NCI-H1930 (cell line): ENCODE measurements at regions not wholly inside any gene's neighbourhood (a gene's known extent, or its start where the extent isn't known, plus 50 kb on each side); places are given as distances from the start of the nearest gene placed in this dataset.
"Not testable (repeated sequence)": the region's sequence is repeated elsewhere in the genome, so short reads cannot be mapped to it uniquely, and the experiment has no call there.

ENCODE experiments used
- DNase-seq, 2 experiments: peaks; one replicate each; lab custom pipeline; 2025; lab: John Stamatoyannopoulos, UW

- no peak for DNase-seq
These were observed 317.3 kb upstream of the TFPI start for GRCh38 chr2:187871506-187871905.

GRCh38 chr2:187873132-187873531, 318.9 kb upstream of the TFPI start:
- DNase-seq = no peak

GRCh38 chr2:187874786-187875185, 320.6 kb upstream of the TFPI start:
- no peak for DNase-seq

- no peak for DNase-seq
These were observed 321.3 kb upstream of the TFPI start for GRCh38 chr2:187875261-187876141.

DNA sequence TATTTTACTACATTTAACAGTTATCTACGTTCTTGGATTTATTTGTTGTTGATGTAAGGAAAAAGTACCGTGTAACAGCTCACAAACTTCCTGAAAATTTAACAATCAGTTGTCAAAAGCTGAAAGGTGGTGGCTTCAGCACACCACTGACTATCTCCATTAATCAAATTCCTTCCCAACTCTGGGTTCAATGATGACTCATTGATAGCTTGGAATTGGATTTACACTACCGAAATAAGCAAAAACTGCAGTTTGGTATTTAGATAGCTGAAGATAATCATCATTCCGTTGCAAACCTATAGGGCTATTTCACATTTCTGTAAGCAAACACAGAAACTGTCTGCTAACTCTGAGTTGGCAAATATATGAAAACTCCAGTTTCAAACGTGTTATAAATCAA, 322.3 kb upstream of the TFPI start:
- no peak for DNase-seq

DNA sequence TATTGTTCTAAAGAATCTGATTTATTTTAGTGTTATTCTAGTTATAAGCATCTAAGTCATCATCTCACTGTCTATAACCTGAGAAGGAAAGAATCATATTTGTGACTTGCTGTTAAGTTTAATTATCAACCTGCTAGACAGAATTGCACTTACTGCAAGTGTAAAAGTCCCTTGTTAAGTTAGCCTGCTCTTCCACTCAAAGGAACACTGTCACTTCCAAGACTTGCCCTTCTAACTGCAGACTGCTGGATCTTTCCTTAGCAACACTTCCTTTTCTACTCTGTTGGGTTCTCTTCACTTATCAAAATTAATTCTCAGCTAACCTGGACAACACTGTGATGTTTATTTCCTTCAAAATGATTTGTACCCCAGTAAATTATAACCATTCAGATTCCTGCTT, 323.2 kb upstream of the TFPI start:
- DNase-seq = no peak

DNA sequence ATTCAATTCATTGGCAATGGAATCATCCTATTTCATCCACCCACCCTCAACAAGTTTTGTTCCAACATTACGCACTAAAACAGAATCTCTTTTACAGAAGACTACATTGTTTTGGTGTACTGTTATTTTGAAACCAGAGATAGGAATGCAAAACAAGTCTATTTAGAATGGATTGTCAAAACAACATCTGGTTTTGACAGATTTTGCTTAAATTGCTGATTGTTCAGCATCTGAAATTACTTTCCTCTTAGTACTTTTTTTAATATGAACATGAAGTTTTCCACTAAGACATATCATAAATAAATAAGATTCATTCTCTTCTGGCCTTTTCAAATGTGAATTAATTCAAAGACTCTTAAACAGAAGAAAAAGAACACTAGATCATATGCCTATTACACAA, 323.9 kb upstream of the TFPI start:
- DNase-seq = no peak

GRCh38 chr2:187879491-187879890, 325.3 kb upstream of the TFPI start:
- no peak for DNase-seq

DNA sequence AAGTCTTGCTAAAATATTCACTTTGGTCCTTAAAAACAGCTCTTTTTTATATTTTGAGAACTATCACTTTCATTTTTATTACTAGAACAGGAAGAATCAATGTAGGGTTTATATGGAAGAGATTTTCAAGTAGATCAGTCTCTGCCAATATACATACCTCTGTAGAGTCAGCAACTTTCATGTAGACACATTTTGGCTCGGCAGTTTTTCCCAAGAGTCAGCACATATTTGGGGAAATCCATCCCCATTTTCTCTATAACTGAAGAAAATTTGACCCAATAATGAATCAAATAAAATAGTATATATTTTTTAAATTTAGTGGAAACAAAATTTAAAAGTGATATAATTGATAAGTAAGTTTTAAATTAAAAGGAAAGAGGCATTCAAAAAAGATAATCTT, 329.8 kb upstream of the TFPI start:
- no peak for DNase-seq

DNA sequence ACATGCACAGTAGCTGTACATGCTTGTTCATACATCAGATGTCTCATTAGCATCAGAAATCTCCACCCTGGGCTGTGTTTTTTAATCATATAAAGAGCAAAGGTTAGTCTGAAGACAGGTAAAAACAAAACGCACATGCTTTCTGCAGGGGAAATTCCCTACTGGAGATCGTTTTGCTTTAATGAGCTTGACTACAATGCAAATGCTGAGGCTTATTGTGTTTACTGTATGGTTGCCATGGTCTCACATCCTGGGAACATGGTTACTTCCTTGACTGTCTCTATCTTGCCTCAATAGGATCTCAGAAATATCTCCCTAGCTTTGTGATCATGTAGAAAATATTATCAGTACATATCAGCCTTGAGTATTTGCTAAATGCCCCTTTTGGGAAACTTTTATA, 336.5 kb upstream of the TFPI start:
- no peak for DNase-seq

DNA sequence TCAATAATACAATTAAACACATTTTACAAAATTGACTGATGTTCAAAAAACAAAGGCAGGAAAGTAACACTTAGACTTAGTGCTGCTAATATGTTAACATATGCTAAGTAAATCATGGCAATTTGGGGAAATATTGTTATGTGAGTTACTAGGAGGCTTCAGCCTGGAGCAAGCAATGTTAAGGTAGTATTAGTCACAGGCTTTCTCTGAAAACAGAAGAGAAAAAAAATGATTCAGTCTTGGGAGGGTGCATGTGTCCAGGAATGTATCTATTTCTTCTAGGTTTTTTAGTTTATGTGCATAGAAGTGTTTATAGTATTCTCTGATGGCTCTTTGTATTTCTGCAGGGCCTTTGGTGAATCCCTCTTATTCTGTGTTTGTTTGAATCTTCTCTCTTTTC, 345.8 kb upstream of the TFPI start:
- no peak for DNase-seq

- no peak for DNase-seq
These were observed 351.8 kb upstream of the TFPI start for GRCh38 chr2:187906021-187906420.

DNA sequence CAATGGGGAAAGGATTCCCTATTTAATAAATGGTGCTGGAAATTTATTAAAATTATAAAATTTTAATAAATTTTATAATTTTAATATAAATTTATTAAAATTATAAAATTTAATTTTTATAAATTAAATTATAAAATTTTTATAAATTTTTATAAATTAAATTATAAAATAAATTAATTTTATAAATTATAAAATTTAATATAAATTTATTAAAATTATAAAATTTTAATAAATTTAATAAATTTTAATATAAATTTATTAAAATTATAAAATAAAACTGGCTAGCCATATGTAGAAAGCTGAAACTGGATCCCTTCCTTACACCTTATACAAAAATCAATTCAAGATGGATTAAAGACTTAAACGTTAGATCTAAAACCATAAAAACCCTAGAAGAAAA, 356.7 kb upstream of the TFPI start:
- not testable (repeated sequence) for DNase-seq

- DNase-seq = no peak
These were observed 358.7 kb upstream of the TFPI start for GRCh38 chr2:187912950-187913349.

DNA sequence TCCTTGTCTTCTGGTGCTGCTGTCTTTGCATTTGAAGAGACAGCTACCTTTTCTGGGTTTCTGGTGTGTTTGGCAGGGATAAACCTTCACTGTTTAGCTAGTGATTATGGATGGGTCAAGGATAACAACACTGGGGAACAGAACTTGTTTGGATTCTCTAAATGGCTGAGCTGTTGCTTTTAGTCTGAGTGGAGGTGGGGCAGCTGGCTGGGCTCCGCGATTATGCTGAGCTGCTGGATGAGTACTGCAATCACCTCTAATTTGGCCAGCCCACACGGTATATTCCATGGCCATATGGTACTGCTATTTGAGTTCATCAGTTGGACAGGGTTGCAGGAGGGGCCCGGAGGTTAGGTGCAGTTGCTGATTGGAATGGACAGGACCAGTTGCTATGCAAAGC, 361.6 kb upstream of the TFPI start:
- DNase-seq = no peak

DNA sequence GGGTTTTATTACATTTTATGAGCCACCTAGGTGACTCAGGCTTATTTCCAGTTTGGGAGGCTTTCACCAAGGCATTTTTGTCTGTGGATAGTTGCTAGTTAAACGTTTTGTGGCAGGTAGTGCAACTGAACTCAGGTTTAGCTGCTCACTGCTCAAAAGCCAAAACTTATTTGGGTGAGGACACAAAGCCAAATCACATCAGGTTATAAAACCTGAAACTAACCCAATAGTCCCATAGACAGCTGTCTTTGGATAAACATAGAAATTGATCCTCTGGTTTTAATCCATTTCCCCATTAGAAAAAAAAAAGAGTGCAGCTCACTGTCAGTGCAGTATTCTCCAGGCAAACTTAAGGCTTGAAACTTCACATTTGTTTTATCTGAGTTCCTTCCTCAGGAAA, 362.6 kb upstream of the TFPI start:
- DNase-seq = no peak

DNA sequence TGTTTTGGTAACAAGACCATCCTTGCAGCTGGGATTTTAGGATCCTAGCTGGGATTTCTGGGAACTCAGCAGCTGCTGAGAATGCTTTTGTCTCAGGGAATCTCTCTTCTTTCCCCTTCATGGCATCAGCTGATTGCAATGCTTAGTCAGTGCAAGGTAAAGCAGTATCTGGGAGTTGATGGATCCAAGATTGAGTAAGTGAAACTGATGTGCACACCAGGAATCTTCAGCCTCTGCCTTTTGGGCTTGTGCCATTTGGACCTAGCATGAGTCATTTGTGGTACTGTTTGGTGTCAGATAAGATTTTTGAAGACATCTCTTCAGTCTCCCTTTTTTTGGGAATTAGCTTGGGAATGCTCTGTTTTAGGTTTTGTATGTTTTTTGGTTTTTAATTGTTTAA, 363.3 kb upstream of the TFPI start:
- DNase-seq = no peak

- no peak for DNase-seq
These were observed 365.0 kb upstream of the TFPI start for GRCh38 chr2:187918996-187919821.

DNA sequence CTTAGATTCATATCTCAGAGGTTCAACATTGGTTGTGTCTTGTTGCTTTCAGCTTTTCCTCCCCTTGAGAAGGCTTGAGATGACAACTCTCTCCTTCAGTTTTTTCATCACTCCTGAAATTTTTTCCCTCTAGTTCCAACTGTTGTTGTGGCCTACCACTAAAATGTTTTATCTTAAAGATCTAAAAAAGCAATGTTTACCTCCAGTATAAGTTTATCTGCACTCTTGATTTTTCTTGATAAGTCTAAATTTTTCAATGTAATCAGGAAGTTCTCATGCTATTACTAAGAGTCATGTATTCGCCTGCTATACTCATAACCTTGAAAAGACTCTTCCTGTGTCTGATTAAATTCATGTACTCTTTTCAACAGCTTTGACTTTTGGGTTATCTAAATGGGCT, 366.3 kb upstream of the TFPI start:
- DNase-seq = no peak

DNA sequence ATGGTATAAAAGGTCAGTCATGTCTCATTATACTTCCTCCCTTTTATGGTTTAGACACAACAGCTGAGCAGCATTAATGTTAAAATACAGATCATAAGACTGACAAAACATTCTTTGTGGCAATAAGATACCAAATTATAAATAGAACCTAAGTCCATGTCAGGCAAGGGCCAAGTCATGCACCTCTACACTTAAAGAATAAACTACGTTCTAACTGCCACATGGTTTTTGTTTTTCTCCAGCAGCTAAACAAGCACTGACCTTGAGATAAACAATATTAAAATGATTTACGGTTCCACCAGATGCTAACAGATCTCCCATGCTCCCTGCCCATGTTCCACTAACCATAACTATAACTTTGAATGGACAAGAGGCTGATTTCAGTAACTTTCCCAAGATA, 368.6 kb upstream of the TFPI start:
- no peak for DNase-seq

DNA sequence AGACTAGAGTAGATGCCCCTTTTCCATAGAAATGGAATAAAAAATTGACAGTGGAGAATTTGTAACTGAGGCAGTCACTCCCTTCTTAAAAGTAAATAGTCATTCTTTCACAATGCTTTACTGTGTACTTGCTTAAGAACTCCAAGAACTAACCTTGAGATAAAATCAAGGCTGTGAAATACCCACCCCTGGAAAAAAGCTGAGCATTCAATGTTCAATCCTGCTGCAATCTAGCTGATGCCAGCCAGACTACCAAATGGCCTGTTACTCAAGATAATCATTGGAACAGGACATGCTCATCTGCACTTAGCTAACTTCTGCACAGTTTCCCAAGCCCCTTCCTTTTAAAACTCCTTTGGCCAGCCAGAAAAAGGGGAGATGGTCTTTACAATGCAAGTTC, 367.4 kb upstream of the GULP1 start:
- DNase-seq = no peak

DNA sequence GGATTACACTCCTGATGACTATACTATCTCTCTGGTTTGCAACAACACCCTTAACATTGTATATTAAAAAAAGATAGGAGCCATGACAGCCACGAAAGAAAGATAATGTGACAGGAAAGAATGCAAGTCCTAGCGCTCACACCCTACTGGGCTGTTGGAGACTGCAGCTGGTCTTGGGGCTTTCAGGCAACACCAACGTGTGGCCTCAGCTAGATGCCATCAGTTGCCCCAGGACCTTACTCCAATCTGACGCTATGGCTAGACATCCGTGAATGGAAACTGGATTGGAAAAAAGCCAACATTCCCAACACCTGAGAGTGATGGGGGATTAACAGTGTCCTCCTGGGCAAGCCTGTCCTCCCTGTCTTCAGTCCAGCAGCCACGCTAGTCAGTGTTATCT, 357.4 kb upstream of the GULP1 start:
- no peak for DNase-seq

DNA sequence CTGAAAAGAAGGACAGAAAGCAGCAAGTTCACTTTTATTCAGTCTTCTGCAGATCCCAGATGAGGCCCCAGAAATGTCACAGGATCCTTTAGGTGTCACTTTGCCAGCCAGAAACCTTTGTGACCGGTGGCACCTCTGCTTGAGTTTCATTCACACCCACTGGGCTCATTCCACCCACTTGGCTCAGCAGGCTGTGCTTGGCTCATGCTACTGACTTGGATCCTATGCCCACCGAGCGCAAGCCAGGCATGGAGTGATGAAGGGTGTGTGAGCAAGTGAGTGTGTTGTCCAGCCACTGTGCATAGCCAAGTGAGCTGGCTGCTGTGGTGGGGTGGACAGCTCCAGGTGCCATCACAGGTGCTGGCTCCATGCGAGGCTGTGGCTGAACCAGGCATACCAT, 357.0 kb upstream of the GULP1 start:
- DNase-seq = no peak
